ENCODE measurements at regions not wholly inside any gene's neighbourhood (a gene's known extent, or its start where the extent isn't known, plus 50 kb on each side); places are given as distances from the start of the nearest gene placed in this dataset.

GRCh38 chr1:10901891-10902805 is 105.7 kb upstream of the CASZ1 start:
- Mint-ChIP-seq H3K4me1 (peaks cover 31% of the 10 kb centered on the region), H3K9me3 (no peaks in the 10 kb centered on the region), H3K27ac (ENCODE audit: unreplicated experiment) (no peak overlapping the region), H3K27me3 (ENCODE audit: low read depth) (peaks cover 5% of the 10 kb centered on the region), H3K4me3 (no peak overlapping the region), H3K36me3 (ENCODE audit: low read depth) (no peaks in the 10 kb centered on the region)
- TF ChIP-seq CTCF (conservative IDR thresholded peaks at IDR 0.05): no peak
- no peak for DNase-seq (ENCODE audit: low read depth, low spot score)

GRCh38 chr1:10903421-10903820 is 107.0 kb upstream of the CASZ1 start:
- no peaks in the 10 kb centered on the region for H3K36me3 Mint-ChIP-seq (ENCODE audit: low read depth)
- no peak for DNase-seq (ENCODE audit: low read depth, low spot score)
- peaks cover 5% of the 10 kb centered on the region for H3K27me3 Mint-ChIP-seq (ENCODE audit: low read depth)
- TF ChIP-seq CTCF (conservative IDR thresholded peaks at IDR 0.05): no peak
- no peaks in the 10 kb centered on the region for H3K9me3 Mint-ChIP-seq
- no peak overlapping the region for H3K4me3 Mint-ChIP-seq
- H3K27ac Mint-ChIP-seq (ENCODE audit: unreplicated experiment): no peak overlapping the region
- peaks cover 39% of the 10 kb centered on the region for H3K4me1 Mint-ChIP-seq

GRCh38 chr1:10903821-10904220 is 107.4 kb upstream of the CASZ1 start:
- no peak for DNase-seq (ENCODE audit: low read depth, low spot score)
- Mint-ChIP-seq H3K9me3 (no peaks in the 10 kb centered on the region), H3K4me1 (peaks cover 41% of the 10 kb centered on the region), H3K27ac (ENCODE audit: unreplicated experiment) (no peak overlapping the region), H3K27me3 (ENCODE audit: low read depth) (peaks cover 5% of the 10 kb centered on the region), H3K36me3 (ENCODE audit: low read depth) (no peaks in the 10 kb centered on the region), H3K4me3 (no peak overlapping the region)
- no peak for TF ChIP-seq CTCF (conservative IDR thresholded peaks at IDR 0.05)

- Mint-ChIP-seq H3K27me3 (ENCODE audit: low read depth) (peaks cover 2% of the 10 kb centered on the region), H3K4me3 (no peak overlapping the region), H3K27ac (ENCODE audit: unreplicated experiment) (no peak overlapping the region), H3K9me3 (no peaks in the 10 kb centered on the region), H3K36me3 (ENCODE audit: low read depth) (no peaks in the 10 kb centered on the region), H3K4me1 (peaks cover 37% of the 10 kb centered on the region)
- no peak for TF ChIP-seq CTCF (conservative IDR thresholded peaks at IDR 0.05)
- DNase-seq (ENCODE audit: low read depth, low spot score): no peak
Measured at GRCh38 chr1:10904396-10905358, 107.8 kb upstream of the TARDBP start.

GRCh38 chr1:10905841-10906655 is 106.4 kb upstream of the TARDBP start:
- TF ChIP-seq CTCF (conservative IDR thresholded peaks at IDR 0.05): no peak
- no peak overlapping the region for H3K27ac Mint-ChIP-seq (ENCODE audit: unreplicated experiment)
- H3K9me3 Mint-ChIP-seq: no peaks in the 10 kb centered on the region
- H3K27me3 Mint-ChIP-seq (ENCODE audit: low read depth): no peaks in the 10 kb centered on the region
- no peaks in the 10 kb centered on the region for H3K36me3 Mint-ChIP-seq (ENCODE audit: low read depth)
- H3K4me1 Mint-ChIP-seq: peaks cover 34% of the 10 kb centered on the region
- DNase-seq (ENCODE audit: low read depth, low spot score): no peak
- H3K4me3 Mint-ChIP-seq: no peak overlapping the region

Measured in neural crest cell (in vitro differentiated cells).